Memory B cell (primary cell): ENCODE measurements at regions not wholly inside any gene's neighbourhood (a gene's known extent, or its start where the extent isn't known, plus 50 kb on each side); places are given as distances from the start of the nearest gene placed in this dataset.

Experiments used
- ATAC-seq: fragments of 150-1000 bp; cut with Tn5 transposase; 2 replicates; pipeline ENCODE4 v1.10.0; 2021; ENCODE audit warnings: low read depth, mild to moderate bottlenecking, moderate library complexity
- DNase-seq, 2 donors: peaks; one replicate each; pipeline ENCODE4 v3.0.0; 2022; ENCODE audit warnings: low spot score in 2 of 2
- H3K27ac Mint-ChIP-seq: one replicate; pipeline ENCODE4 v1.8.0; 2022; ENCODE audit warnings: mild to moderate bottlenecking, moderate library complexity, mixed read lengths
- H3K27me3 Mint-ChIP-seq: one replicate; pipeline ENCODE4 v1.8.0; 2022; ENCODE audit warnings: mixed read lengths
- H3K36me3 Mint-ChIP-seq: one replicate; pipeline ENCODE4 v1.8.0; 2022; ENCODE audit warnings: mild to moderate bottlenecking, mixed read lengths
- H3K4me1 Mint-ChIP-seq: one replicate; pipeline ENCODE4 v1.8.0; 2022; ENCODE audit warnings: mixed read lengths
- H3K4me3 Mint-ChIP-seq: one replicate; pipeline ENCODE4 v1.8.0; 2022; ENCODE audit warnings: mild to moderate bottlenecking, moderate library complexity, mixed read lengths
- H3K9me3 Mint-ChIP-seq: one replicate; pipeline ENCODE4 v1.8.0; 2022; ENCODE audit warnings: mixed read lengths

DNA sequence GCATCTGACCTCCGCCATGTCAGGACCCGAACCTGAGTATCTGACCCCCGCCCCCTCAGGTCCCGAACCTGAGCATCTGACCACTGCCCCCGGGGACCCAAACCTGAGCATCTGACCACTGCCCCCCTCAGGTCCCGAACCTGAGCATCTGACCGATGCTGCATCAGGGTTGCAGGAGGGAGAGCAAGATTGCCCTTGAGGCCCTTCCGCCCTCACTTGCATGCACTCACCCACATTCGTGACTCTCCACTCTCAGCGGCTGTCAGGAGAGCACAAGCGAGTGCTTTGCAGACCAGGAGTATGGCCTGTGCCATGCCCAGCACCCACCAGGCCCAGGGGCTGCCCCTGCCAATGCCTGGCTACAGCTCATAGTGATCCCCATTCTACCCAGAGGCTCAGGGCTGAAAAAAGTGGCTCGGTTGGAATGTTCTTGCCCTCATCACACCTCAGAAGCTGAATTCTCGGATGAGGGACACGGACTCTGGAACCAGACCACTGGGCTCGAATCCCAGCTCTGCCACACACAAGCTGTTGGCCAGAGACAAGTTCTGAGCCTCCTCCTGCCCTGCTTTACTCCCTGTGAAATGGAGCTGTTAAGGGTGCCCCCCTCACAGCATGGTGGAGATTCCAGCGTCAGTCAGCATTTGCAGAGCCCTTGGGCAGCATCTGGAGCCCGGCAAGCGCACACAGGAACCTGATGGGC is 82.1 kb downstream of the DLL1 start:
- Mint-ChIP-seq H3K4me3 (no peak overlapping the region), H3K27me3 (peaks cover 8% of the 10 kb centered on the region), H3K27ac (no peak overlapping the region), H3K36me3 (no peaks in the 10 kb centered on the region), H3K4me1 (no peaks in the 10 kb centered on the region), H3K9me3 (peaks cover 3% of the 10 kb centered on the region)
- DNase-seq (no peak), ATAC-seq (no peak)

DNA sequence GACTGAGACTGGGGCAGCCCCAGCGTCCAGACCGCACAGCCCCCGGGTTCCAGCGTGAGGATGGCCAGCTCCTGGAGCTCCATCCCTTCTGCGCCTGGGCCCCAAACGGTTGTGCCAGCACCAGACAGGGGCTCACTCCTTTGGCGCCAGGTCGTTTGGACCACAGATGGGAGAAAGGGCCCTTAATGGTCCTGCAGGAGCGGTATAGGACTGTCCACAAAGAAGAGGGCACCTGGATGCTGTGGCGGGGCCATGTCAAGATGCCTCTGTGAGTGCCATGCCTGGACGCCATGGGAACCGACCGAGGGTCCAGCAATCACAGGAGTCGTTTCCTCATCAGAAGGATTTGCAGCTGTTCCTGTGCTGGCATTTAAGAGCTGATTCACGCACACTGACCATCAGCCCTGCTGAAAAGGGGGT is 82.7 kb downstream of the DLL1 start:
- H3K4me3 Mint-ChIP-seq = no peak overlapping the region
- no peak overlapping the region for H3K27ac Mint-ChIP-seq
- H3K36me3 Mint-ChIP-seq = no peaks in the 10 kb centered on the region
- ATAC-seq = no peak
- H3K9me3 Mint-ChIP-seq = peaks cover 5% of the 10 kb centered on the region
- H3K27me3 Mint-ChIP-seq = peaks cover 8% of the 10 kb centered on the region
- DNase-seq = no peak
- H3K4me1 Mint-ChIP-seq = no peaks in the 10 kb centered on the region

DNA sequence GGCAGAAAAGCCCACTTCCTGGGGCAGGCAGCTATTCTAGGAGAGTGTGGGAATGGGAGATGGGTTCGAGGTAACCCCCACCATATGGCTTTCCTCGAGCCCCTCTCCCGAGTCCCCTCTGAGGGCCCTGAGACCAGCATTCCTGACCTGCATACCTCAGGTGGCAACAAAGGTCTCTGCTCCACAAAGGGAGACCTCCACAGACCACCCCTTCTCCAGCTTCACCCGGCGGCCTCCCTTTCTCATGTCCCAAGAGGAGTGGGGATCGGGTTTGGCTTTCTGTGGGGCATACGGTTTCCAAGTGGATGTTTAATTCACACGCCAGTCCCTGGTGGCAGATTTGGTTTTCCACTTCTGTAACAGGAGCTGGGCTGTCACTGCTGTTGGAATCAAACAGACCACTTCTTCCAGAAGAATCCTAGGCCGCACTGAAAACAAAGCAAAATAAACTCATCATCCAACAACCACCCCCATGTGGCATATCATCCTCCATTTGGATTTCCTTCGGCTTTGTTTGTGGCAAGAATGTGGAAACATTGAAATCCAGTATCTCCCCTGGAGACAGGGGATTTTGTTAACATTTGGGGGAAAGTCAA is 83.2 kb downstream of the DLL1 start:
- DNase-seq = no peak
- Mint-ChIP-seq H3K27ac (no peak overlapping the region), H3K36me3 (no peaks in the 10 kb centered on the region), H3K4me3 (no peak overlapping the region), H3K4me1 (no peaks in the 10 kb centered on the region), H3K27me3 (peaks cover 8% of the 10 kb centered on the region), H3K9me3 (peaks cover 10% of the 10 kb centered on the region)
- no peak for ATAC-seq

DNA sequence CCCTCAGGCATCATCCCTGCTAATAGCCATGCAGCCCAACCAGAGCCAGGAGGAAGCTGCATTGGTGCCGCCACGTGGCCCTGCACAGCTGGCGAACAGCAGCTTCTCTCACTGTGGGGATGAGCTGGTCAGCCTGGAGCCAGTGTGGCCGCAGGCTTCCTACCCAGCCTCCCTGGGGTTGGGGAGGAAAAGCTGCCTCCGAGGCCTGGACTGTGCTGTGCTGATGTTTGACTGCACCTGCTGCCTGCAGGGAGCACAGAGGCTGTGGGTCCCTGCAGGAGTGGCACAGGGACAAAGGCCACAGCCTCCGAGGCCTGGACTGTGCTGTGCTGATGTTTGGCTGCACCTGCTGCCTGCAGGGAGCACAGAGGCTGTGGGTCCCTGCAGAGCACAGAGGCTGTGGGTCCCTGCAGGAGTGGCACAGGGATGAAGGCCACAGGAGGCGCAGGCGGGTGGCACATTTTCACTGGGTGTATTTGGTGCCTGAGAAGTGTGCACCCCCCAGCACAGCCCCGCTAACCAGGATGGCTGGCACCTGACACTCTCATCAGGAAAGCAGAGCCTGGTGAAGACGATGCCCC is 83.9 kb downstream of the DLL1 start:
- H3K27me3 Mint-ChIP-seq = peaks cover 8% of the 10 kb centered on the region
- H3K36me3 Mint-ChIP-seq = no peaks in the 10 kb centered on the region
- ATAC-seq (no peak), DNase-seq (no peak)
- no peak overlapping the region for H3K4me3 Mint-ChIP-seq
- no peaks in the 10 kb centered on the region for H3K4me1 Mint-ChIP-seq
- no peak overlapping the region for H3K27ac Mint-ChIP-seq
- H3K9me3 Mint-ChIP-seq = peaks cover 10% of the 10 kb centered on the region

DNA sequence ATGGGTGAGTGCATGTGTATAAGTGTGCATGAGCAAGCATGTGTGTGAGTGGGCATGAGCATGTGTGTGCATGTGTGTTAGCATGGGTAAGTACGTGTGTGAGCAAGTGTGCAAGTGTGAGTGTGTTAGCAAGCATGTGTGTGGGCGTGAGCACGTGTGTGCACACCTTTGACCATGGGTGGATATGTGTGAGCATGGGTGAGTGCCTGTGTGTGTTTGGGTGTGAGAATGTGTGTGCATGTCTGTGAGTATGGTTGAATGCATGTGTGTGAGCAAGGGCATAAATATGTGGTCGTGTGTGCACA is 84.6 kb downstream of the DLL1 start:
- H3K27me3 Mint-ChIP-seq = peaks cover 8% of the 10 kb centered on the region
- no peaks in the 10 kb centered on the region for H3K4me1 Mint-ChIP-seq
- H3K4me3 Mint-ChIP-seq = no peak overlapping the region
- no peak overlapping the region for H3K27ac Mint-ChIP-seq
- DNase-seq (no peak), ATAC-seq (no peak)
- no peaks in the 10 kb centered on the region for H3K36me3 Mint-ChIP-seq
- peaks cover 10% of the 10 kb centered on the region for H3K9me3 Mint-ChIP-seq

DNA sequence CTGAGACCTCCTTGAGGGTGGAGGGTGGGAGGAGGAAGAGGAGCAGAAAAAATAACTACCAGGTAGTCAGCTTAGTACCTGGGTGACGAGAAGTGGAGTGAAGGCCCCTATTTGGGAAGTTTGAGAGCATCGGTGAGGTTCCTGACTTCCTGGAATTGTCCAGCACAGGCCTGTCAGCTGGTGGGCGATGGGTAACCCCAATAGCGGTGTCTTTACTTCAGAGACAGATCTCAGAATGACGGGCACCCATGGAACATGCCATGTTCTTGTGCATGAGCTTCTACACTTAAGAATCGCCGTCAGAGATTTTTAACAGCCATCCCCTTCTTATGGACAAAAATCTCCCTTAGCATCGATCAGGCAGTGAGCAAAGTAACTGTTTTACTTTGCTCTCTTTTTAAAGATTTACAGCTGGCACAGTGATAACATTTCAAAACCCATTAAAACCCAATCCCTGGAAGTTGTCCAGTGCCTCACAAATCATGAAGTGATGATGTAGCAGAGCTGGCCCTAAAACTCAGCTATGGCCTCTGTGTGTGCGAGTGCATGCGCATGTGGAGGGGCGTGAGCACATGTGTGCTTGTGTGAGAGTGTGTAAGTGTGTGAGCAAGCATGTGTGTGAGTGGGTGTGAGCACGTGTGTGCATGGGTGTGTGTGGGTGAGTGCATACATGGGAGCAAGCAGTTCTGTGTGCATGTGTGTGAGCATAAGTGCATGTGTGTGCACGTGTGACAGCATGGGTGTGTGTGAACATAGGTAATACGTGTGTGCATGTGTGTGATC is 85.2 kb downstream of the DLL1 start:
- Mint-ChIP-seq H3K4me3 (no peak overlapping the region), H3K27me3 (peaks cover 8% of the 10 kb centered on the region), H3K36me3 (no peaks in the 10 kb centered on the region), H3K27ac (no peak overlapping the region), H3K4me1 (no peaks in the 10 kb centered on the region), H3K9me3 (peaks cover 10% of the 10 kb centered on the region)
- no peak for DNase-seq
- no peak for ATAC-seq

DNA sequence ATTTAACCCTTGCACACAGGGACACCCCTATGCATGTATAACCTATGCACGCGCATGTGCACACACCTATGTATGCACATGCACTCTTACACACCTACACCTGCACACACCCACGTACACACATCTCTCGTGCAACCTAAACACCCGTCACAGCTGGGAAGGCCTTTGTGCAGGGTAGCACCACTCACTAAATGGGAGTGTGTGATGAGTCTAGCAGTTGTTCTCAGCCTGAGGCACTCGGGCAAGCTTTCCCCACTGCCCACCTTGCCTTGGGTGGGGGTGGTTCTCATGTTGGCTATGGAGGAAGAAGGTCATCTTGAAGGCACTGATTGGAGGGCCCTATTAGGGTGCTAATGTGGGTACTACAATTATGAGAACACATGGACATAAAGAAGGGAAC is 85.8 kb downstream of the DLL1 start:
- no peak overlapping the region for H3K4me3 Mint-ChIP-seq
- DNase-seq (no peak), ATAC-seq (no peak)
- H3K9me3 Mint-ChIP-seq = peaks cover 10% of the 10 kb centered on the region
- no peaks in the 10 kb centered on the region for H3K36me3 Mint-ChIP-seq
- peaks cover 5% of the 10 kb centered on the region for H3K27me3 Mint-ChIP-seq
- H3K27ac Mint-ChIP-seq = no peak overlapping the region
- no peaks in the 10 kb centered on the region for H3K4me1 Mint-ChIP-seq

DNA sequence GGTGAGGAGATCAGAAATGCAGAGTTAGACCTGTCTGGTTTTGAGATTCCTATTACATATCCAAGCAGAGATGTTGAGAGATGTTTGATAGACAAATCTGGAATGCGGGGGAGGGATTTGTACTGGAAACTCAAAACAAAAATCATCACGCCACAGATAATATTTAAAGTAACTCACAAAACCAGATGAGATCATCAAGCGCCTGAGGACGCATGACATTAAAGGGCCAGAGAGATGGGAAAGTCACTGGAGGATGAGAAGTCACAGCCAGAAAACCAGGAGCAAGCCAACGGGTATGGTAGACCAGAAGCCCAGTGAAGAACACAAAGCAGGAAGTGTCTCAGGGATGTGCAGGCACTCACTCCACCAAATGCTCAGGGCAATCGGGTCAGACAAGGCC is 87.7 kb downstream of the DLL1 start:
- Mint-ChIP-seq H3K27ac (no peak overlapping the region), H3K36me3 (no peaks in the 10 kb centered on the region), H3K9me3 (peaks cover 10% of the 10 kb centered on the region), H3K4me1 (peaks cover under 1% of the 10 kb centered on the region), H3K27me3 (peaks cover 7% of the 10 kb centered on the region), H3K4me3 (no peak overlapping the region)
- no peak for ATAC-seq
- peak in 1 of 2 donors; percentile 1 for DNase-seq

DNA sequence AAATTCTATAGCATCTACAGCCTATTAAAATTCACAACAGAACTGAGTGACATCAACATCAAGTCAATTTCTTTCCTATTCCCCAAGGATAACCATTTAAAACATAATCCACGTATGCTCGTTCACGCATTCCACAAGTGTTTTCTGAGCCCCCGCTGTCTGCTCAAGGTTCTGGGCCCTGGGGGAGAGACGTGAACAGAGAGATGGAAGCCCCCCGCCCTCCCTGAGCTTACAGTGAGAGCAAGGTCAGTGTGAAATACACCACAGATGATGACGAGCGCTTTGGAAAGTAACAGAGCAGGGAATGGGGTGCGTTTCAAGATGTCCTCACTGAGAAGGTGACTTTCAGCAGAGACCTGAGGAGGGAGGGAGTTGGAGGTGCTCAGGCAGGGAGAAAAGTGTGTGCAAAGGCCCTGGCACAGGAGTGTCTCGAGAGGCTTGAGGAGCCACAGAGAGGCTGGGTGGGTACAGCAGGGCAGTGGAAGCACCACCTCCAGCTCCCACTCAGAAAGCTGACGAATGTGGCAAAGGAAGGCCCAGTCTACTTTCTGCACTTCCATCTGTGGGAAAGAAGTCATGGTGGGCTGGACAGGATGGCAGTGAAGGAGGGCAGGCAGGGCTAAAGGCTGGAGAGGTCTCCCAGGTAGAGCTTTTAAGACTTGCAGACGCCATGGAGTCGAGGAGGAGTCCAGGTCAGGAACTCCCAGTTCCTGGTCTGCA is 88.3 kb downstream of the DLL1 start:
- peak in 1 of 2 donors; percentile 2 for DNase-seq
- no peak for ATAC-seq
- peaks cover 3% of the 10 kb centered on the region for H3K4me1 Mint-ChIP-seq
- H3K36me3 Mint-ChIP-seq = no peaks in the 10 kb centered on the region
- H3K27ac Mint-ChIP-seq = no peak overlapping the region
- peaks cover 10% of the 10 kb centered on the region for H3K9me3 Mint-ChIP-seq
- H3K4me3 Mint-ChIP-seq = no peak overlapping the region
- H3K27me3 Mint-ChIP-seq = peaks cover 7% of the 10 kb centered on the region

DNA sequence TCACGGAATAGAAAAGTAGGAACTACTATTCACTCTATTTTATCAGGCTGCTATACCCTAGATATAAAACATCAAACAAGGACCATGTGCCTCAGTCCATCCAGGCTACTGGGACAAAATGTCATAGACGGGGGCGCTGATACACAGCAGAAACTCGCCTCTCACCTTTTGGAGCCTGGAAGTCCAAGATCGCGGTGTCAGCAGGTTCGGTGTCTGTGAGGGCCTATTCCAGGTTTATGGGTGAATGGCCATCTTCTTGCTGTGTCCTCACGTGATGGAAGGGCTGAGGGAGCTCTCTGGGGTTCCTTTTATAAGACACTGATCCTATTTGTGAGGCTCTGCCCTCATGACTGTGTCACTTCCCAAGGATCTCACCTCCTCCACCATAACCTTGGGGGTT is 89.5 kb downstream of the DLL1 start:
- DNase-seq = peak in 1 of 2 donors; percentile 5
- Mint-ChIP-seq H3K4me1 (peaks cover 3% of the 10 kb centered on the region), H3K4me3 (no peak overlapping the region)

DNA sequence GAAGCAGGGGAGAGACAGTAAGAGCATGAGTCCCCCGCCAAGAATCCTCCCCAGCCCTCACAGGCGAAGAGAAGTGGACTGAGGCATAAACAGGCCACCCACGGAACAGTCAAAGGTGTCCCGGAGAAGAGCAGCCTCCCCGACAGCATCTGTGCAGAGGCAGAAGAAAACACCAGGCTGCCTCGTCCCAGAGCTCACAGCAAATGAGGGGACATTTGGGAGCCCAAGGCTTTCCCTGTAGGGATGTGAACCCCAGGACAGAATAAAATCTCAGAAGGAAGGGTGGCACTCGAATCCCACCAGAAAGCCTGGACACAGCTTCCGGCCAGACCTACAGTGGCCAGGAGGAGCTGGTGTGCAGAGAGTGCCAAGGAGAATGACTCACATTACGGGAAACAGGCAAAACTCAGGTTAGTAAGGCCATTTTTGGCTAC is 90.4 kb downstream of the DLL1 start:
- Mint-ChIP-seq H3K36me3 (peaks cover 4% of the 10 kb centered on the region), H3K4me3 (no peak overlapping the region), H3K27ac (no peak overlapping the region), H3K9me3 (peaks cover 16% of the 10 kb centered on the region), H3K27me3 (peaks cover 3% of the 10 kb centered on the region), H3K4me1 (peaks cover 3% of the 10 kb centered on the region)
- DNase-seq (peak in 1 of 2 donors; percentile 1), ATAC-seq (no peak)

More for the DNA sequence above, 89.5 kb downstream of the DLL1 start:
- H3K27ac Mint-ChIP-seq = no peak overlapping the region
- peaks cover 7% of the 10 kb centered on the region for H3K27me3 Mint-ChIP-seq
- H3K9me3 Mint-ChIP-seq = peaks cover 10% of the 10 kb centered on the region
- no peaks in the 10 kb centered on the region for H3K36me3 Mint-ChIP-seq
- ATAC-seq = no peak

DNA sequence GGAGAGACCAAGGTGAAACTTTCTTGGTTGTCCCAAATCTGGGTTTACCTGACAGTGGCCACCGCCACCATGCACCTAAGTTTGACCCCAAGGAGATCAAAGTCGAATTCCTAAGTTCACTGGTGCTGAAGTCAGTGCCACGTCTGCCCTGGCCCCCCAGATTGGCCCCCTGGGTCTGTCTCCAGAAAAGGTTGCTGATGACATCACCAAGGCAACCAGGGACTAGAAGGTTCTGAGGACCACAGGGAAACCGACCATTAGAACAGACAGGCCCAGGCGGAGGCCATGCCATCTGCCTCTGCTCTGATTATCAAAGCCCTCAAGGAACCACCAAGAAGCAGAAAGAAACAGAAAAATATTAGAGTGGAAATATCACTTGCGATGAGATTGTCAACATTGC is 91.2 kb downstream of the DLL1 start:
- Mint-ChIP-seq H3K36me3 (peaks cover 7% of the 10 kb centered on the region), H3K9me3 (peaks cover 22% of the 10 kb centered on the region), H3K4me3 (no peak overlapping the region), H3K27ac (no peak overlapping the region), H3K4me1 (peaks cover 3% of the 10 kb centered on the region), H3K27me3 (peaks cover 3% of the 10 kb centered on the region)
- no peak for ATAC-seq
- DNase-seq = peak in 1 of 2 donors; percentile 4

DNA sequence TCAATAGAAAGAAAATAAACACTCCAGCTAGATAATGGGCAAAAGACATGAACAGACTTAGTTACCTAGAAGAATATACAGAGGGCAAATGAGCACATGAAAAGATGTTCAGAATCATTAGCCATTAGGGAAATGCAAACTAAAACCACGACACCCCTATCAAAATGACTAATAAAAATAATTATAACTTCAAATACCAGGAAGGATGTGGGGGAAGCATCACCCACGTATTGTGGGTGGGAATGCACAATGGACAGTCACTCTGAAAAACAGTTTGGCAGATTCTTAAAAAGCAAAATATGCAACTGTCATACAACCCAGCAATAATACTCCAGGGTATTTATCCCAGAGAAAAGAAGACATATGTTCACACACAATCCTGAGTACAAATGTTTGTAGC is 92.6 kb downstream of the DLL1 start:
- H3K4me1 Mint-ChIP-seq = peaks cover 3% of the 10 kb centered on the region
- peaks cover 3% of the 10 kb centered on the region for H3K27me3 Mint-ChIP-seq
- ATAC-seq (no peak), DNase-seq (no peak)
- H3K9me3 Mint-ChIP-seq = peaks cover 24% of the 10 kb centered on the region
- peaks cover 7% of the 10 kb centered on the region for H3K36me3 Mint-ChIP-seq
- H3K4me3 Mint-ChIP-seq = no peak overlapping the region
- H3K27ac Mint-ChIP-seq = no peak overlapping the region
